ENCODE measurements at regions not wholly inside any gene's neighbourhood (a gene's known extent, or its start where the extent isn't known, plus 50 kb on each side); places are given as distances from the start of the nearest gene placed in this dataset.

DNA sequence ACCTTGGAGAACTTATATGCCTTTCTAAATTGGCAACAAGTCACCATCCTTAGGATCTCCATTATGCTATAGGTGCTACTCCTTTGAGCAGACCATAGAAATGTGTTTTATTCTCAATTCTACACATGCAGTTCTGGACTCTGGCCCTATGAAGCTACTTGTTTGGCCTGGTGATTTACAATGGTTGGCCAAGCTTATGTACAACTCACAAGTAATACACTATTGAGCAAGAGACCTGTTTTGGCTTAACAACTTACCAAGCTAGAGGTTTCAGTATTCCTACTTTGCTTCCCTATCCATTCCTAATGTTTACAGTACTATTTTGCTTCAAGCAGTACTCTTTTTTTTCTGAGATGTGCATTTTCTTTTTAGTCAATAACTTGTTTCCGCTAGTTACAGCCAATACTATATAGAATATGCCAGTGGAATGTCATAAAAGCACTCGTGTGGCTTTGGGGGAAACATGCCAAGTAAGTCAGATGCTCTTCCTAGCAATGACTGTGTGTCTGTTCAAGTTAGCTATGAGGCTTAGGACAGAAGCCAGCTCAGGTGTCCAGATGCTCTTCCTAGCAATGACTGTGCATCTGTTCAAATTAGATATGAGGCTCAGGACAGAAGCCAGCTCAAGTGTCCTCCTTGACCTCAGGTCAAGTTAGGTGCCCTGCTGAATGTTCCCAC, 174.9 kb upstream of the SEMA6D start (continued):
- TF ChIP-seq USF2 (IDR thresholded peaks at IDR 0.05; ENCODE audit: borderline replicate concordance, low read depth, low read length): no peak
- TF ChIP-seq, protein P1, sequence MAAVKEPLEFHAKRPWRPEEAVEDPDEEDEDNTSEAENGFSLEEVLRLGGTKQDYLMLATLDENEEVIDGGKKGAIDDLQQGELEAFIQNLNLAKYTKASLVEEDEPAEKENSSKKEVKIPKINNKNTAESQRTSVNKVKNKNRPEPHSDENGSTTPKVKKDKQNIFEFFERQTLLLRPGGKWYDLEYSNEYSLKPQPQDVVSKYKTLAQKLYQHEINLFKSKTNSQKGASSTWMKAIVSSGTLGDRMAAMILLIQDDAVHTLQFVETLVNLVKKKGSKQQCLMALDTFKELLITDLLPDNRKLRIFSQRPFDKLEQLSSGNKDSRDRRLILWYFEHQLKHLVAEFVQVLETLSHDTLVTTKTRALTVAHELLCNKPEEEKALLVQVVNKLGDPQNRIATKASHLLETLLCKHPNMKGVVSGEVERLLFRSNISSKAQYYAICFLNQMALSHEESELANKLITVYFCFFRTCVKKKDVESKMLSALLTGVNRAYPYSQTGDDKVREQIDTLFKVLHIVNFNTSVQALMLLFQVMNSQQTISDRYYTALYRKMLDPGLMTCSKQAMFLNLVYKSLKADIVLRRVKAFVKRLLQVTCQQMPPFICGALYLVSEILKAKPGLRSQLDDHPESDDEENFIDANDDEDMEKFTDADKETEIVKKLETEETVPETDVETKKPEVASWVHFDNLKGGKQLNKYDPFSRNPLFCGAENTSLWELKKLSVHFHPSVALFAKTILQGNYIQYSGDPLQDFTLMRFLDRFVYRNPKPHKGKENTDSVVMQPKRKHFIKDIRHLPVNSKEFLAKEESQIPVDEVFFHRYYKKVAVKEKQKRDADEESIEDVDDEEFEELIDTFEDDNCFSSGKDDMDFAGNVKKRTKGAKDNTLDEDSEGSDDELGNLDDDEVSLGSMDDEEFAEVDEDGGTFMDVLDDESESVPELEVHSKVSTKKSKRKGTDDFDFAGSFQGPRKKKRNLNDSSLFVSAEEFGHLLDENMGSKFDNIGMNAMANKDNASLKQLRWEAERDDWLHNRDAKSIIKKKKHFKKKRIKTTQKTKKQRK (IDR thresholded peaks at IDR 0.05; ENCODE audit: low read depth, low read length): no peak
- no peak for TF ChIP-seq SMAD1 (IDR thresholded peaks at IDR 0.05; ENCODE audit: low read depth, partially characterized antibody)
- no peak for TF ChIP-seq SKIL (IDR thresholded peaks at IDR 0.05; ENCODE audit: low read depth, poor library complexity, severe bottlenecking)
- TF ChIP-seq ATF2 (IDR thresholded peaks at IDR 0.05; ENCODE audit: low read length): no peak
- no peak for TF ChIP-seq FOS (IDR thresholded peaks at IDR 0.05; ENCODE audit: borderline replicate concordance, extremely low read depth, insufficient read length)

Measured in GM12878 (cell line).